HG02610 (cell line): ENCODE measurements at regions not wholly inside any gene's neighbourhood (a gene's known extent, or its start where the extent isn't known, plus 50 kb on each side); places are given as distances from the start of the nearest gene placed in this dataset.
"Not testable (repeated sequence)": the region's sequence is repeated elsewhere in the genome, so short reads cannot be mapped to it uniquely, and the experiment has no call there.

Experiments
- ATAC-seq: cut with Tn5 transposase; IDR thresholded peaks from one replicate; pipeline ENCODE4 v1.9.1; 2021; ENCODE audit warnings: mild to moderate bottlenecking, moderate library complexity; ENCODE audit not compliant: unreplicated experiment

DNA sequence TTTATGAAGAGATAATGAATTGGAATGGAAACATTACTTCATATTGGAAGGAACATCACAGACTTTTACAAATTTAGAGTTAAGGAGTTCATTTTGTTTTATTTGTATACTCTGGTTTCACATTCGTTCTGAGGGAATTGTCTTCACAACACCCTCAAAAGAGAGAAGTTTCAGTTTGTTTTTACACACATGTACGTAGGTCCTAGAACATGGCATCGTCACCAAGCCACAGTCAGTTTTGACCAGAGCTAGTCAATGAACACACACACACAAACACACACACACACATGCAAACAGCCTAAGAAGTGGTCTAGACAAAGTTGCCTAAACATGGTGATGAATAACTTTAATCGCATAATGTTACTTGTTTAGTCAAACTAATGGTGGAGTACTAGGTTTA lies 427.9 kb upstream of the BCHE start:
- no peak for ATAC-seq

GRCh38 chr3:166263460-166263859 lies 426.2 kb upstream of the BCHE start:
- no peak for ATAC-seq

DNA sequence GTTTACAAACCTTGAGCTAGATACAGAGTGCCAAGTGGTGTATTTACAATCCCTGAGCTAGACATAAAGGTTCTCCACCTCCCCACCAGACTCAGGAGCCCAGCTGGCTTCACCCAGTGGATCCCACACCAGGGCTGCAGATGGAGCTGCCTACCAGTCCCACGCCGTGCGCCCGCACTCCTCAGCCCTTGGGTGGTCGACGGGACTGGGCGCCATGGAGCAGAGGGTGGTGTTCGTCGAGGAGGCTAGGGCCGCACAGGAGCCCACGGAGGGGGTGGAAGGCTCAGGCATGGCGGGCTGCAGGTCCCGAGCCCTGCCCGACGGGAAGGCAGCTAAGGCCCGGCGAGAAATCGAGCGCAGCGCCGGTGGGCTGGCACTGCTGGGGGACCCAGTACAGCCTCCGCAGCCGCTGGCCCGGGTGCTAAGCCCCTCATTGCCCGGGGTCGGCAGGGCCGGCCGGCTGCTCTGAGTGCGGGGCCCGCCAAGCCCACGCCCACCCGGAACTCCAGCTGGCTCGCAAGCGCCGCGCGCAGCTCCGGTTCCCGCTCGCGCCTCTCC lies 421.1 kb upstream of the BCHE start:
- not testable (repeated sequence) for ATAC-seq

DNA sequence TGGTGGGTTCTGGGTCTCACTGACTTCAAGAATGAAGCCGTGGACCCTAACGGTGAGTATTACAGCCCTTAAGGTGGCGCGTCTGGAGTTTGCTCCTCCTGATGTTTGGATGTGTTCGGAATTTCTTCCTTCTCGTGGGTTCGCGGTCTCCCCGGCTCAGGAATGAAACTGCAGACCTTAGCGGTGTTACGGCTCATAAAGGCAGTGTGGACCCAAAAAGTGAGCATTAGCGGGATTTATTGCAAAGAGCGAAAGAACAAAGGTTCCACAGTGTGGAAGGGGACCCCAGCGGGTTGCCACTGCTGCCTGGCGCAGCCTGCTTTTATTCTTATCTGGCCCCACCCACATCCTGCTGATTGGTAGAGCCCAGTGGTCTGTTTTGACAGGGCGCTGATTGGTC lies 420.5 kb upstream of the BCHE start:
- ATAC-seq, result no peak

- ATAC-seq, result no peak
Measured at GRCh38 chr3:166248784-166249183, 411.6 kb upstream of the BCHE start.

DNA sequence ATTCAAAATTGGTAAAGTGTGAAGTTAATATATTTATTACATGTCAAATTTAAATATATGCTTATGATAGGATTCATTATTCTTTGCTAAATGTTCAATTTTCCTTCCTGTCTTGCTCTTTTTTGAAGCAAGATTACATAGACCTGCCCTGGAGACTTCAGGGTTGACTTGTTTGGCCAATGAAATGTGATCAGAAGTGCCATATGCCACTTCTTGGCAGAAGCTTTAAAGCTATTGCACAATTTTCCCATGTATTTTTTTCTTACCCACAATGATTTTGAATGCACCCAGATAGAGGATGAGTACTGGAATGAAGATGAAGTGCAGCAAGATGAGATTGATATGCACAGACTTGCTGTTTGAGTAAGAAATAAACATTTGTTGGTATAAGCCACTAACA lies 406.3 kb upstream of the BCHE start:
- ATAC-seq, result no peak

GRCh38 chr3:166223120-166223519 lies 385.9 kb upstream of the BCHE start:
- no peak for ATAC-seq

DNA sequence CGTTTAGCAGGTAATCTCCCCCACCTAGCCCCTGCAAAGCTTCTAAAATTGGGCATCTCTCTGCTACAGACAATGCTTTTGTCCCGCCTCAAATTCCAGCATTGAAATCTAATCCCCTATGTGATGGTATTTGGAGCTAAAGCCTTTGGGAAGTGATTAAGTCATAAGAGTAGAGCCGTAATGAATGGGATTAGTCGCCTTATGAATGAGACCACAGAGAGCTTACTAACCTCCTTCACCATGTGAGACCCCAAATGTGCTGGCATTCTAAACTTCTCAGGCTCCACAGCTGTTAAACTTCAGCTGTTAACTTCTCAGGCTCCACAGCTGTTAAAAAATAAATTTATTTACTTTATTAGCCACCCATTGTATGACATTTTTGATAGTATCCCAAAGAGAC lies 374.2 kb upstream of the BCHE start:
- ATAC-seq, result no peak

DNA sequence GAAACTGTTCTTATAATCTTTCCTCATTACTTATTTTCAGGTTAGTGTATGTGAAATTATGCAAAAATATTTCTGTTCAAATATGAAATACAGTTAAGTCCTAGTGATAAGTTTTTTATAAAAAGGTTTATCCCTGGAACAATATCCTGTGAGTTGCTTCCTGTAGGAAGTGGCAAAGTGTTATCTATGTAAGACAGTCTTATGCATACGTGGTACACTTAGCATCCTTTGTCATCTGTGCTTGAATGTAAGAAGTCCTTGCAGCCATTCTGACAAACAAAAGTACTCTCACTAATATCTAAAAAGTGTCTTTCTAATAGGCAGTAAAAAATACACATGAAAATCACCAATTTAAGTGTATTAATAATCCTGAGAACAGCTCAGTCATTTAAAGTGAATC lies 372.5 kb upstream of the BCHE start:
- no peak for ATAC-seq

DNA sequence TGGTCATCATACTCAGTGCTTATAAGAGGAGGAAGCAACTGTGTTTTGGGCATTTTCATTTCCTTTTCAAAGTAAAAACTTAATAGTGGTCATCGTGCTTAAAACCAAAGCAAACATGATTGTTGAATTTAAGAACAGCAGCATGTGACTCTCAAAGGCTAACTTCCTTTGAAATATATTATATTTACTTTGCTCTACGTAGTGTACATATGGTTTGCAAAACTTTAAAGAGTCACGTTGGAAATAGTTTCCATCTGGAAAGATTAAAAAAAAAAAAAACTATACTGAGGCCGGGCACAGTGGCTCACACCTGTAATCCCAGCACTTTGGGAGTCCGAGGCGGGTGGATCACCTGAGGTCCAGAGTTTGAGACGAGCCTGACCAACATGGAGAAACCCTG lies 367.9 kb upstream of the BCHE start:
- ATAC-seq, result no peak

GRCh38 chr3:166201476-166201875 lies 364.3 kb upstream of the BCHE start:
- ATAC-seq, result no peak

GRCh38 chr3:166199491-166199890 lies 362.3 kb upstream of the BCHE start:
- ATAC-seq, result no peak

DNA sequence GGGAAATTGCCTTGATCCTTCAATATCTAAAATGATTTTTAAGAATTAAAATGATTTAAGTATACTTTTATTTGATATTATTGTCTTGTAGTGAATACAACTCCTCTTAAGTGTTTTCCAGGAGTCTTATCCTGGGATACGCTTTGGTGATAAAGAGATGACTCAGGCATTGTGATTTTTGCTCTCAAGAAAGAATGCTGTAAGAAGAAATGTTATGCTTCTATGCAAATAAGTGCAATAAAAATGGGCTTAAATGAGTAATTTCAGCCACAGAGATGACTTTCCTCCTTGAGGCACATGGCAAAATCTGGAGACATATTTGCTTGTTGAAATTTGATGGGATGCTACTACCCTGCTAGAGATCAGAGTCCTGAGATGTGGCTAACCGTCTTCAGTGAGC lies 358.6 kb upstream of the BCHE start:
- no peak for ATAC-seq

GRCh38 chr3:166191411-166191810 lies 354.2 kb upstream of the BCHE start:
- ATAC-seq, result no peak

DNA sequence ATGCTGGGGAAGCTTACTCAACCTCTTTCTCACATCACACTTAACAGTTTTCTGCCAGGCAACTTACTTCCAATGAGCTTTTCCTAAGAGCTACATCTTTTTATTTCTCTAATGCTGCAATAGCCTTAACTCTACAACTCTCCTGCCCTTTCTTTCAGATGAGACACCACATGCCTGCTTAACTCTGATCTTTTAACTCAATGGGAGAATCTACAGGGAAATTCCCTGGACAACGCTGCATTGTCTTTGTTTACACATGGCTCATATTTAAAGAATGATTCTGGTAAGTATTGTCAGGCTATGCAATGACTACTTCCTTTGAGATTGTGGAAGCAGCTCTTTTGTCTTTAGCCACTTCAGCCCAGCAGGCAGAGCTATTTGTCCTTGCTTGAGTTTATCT lies 353.1 kb upstream of the BCHE start:
- ATAC-seq, result no peak

GRCh38 chr3:166187237-166187636 lies 350.0 kb upstream of the BCHE start:
- ATAC-seq, result no peak

GRCh38 chr3:166186003-166186402 lies 348.8 kb upstream of the BCHE start:
- ATAC-seq, result peak; percentile 57

- no peak for ATAC-seq
Measured at GRCh38 chr3:166177130-166177529, 339.9 kb upstream of the BCHE start.

DNA sequence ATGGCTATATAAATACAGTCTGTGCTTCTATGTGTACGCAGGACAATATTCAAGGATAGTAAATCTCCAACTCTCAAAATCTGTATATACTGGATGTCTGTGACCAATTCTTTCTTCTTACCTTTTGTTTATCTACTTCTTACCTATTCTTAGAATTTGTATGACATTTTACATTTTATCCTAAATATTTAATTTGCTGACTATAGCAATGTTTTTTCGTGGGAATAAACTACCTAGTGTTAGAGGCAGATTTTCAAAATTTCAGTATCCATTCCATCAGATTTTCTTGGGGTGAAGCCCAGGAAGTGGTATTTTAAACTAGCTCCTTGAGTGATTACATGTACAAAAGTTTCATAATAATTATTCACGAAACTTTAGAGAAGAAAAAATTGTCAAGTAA lies 334.5 kb upstream of the BCHE start:
- ATAC-seq, result no peak

DNA sequence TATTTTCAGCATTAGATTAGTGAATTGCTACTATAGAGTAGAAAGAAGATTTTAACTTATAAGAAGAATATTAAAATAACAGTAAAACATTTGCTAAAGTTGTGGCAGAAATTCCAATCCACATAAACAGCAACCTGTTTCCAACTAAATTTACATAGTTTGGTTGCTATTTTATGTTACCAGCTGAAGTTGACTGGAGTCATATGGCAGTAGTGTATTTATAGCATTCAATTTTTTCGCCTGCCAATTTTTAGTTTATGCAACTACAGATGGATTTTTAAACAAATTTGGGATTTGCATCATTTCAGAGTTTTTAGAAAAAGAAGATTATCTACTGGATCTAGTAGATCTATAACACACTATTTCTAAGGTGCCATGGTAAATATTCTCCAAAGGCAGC lies 332.5 kb upstream of the BCHE start:
- ATAC-seq, result no peak

DNA sequence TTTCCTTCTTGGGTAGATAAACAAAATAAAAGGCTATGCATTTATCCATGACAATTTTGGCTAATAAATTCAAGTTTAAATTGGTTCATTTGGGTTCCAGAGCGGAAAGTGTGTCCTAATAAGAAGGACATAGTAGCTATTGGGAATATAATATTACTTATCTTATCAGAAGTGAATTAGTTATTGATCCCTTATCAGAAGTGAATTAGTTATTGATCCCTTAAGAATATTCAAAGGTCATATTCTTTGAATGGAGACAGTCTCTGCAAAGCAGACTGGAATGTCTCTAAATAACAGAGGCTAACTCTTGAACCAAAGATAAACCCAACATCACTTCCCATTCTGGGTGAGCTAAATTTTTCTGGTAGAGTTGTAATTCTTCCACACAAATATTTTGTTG lies 290.7 kb upstream of the BCHE start:
- ATAC-seq, result no peak

DNA sequence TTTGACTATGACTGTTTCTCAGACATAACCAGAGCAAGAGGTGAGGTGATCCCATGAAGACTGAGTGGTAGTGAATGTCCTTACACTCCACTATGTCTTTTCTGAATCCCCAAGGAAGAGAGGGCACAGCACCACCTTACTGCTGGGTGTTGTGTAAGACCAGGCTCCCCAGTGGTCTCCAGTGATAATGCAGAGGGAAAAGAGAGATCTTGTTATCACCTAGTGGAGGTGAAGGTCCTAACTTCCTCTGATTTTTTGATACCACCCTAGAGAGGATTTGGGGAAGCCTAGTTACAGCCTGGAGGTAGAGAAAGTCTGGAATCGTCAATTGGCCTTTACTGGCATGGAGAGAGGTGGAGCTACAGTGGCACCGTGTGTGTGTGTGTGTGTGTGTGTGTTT lies 288.0 kb upstream of the BCHE start:
- no peak for ATAC-seq

DNA sequence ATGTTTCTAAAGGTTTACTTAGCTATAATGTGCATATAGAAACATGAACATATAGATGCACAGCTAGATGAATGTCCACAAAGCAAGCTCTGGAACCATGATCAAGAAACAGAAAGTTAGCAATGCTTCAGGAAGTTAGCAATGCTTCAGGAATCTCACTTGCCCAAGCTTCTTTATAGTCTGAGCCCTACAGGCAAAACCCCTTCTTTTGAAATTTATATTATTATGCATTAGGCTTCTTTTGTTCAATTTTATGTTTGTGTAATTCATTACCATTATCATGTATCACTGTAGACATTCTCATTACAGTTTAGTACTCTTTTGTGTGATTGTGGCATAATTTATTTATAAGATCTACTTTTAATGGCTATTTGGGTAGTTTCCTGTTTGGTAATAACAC lies 286.4 kb upstream of the BCHE start:
- no peak for ATAC-seq

- ATAC-seq, result no peak
Measured at GRCh38 chr3:166123088-166123487, 285.9 kb upstream of the BCHE start.
